ENCODE measurements at regions not wholly inside any gene's neighbourhood (a gene's known extent, or its start where the extent isn't known, plus 50 kb on each side); places are given as distances from the start of the nearest gene placed in this dataset.

- TF ChIP-seq CTCF (IDR thresholded peaks at IDR 0.05) (no peak), POLR2A (IDR thresholded peaks at IDR 0.05) (no peak)
Measured at GRCh38 chr12:22969521-22969920, 344.6 kb downstream of the ETNK1 start.
